GM10266 (cell line): ENCODE measurements at regions not wholly inside any gene's neighbourhood (a gene's known extent, or its start where the extent isn't known, plus 50 kb on each side); places are given as distances from the start of the nearest gene placed in this dataset.
"Not testable (repeated sequence)": the region's sequence is repeated elsewhere in the genome, so short reads cannot be mapped to it uniquely, and the experiment has no call there.

Experiments
- DNase-seq: peaks from one replicate; pipeline ENCODE4 v3.0.0; 2012; ENCODE audit errors: extremely low spot score
- CTCF ChIP-seq: IDR thresholded peaks from 2 replicates; pipeline ENCODE4 v1.5.1; 2012; ENCODE audit warnings: mild to moderate bottlenecking, low read depth; ENCODE audit not compliant: control insufficient read depth, insufficient read depth; ENCODE audit errors: missing control alignments

- DNase-seq: no peak
- no peak for TF ChIP-seq CTCF
These were observed 424.0 kb downstream of the DSC3 start for GRCh38 chr18:30618567-30618966.

GRCh38 chr18:30616414-30616813 lies 426.1 kb downstream of the DSC3 start:
- no peak for TF ChIP-seq CTCF
- no peak for DNase-seq

DNA sequence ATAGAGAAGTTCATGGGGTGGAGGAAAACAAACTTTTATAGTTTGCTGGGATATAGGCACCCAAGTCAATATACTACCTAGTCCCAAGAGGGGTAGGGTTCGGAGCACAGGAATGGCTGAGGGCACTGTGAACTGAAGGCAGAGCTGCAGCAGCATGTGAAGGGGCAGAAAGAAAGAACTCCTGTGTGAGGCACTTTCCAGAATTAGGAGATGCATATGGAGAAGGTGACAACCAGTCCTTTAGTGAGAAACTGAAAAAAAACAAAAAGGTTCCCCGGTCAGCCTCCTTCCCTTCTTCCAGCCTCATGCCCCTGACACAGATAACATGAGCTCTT lies 429.1 kb downstream of the DSC3 start:
- DNase-seq: no peak
- TF ChIP-seq CTCF: no peak

DNA sequence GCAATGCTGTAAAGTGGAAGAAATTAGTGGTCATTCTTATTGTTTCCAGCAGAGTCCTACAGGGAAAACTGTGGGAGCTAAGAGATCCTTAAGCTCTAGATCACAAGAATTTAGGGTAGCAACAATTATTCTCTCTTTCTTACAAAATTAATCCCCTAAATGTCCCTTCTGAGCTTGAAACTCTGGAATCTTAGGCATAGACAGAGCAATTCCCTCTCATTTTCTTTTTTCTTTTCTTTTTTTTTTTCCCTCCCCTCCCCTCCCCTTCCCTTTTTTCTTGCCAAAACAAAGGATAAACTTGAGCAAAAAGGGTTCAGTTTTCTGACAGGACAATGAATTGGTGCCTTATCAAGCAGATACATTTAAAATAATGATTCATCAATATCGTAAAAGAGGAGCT lies 441.0 kb downstream of the DSC3 start:
- no peak for TF ChIP-seq CTCF
- DNase-seq: no peak

DNA sequence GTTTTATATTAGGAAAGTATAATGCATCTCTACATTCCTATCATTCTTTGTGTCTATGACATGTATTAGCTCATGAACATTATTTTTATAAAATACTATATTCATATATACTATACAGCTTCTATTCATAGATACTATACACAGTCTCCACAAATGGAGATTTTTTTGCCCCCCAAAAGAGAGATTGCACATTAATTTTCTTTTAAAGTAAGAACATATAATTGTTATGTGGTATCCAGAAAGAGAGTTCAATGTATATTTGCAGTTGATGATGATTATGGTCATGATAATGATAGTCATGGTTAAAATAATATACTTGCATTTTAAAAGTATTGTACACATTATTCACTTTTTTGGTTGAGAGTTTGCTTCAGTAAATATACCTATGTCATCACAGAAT lies 445.3 kb downstream of the DSC3 start:
- no peak for DNase-seq
- TF ChIP-seq CTCF: no peak

DNA sequence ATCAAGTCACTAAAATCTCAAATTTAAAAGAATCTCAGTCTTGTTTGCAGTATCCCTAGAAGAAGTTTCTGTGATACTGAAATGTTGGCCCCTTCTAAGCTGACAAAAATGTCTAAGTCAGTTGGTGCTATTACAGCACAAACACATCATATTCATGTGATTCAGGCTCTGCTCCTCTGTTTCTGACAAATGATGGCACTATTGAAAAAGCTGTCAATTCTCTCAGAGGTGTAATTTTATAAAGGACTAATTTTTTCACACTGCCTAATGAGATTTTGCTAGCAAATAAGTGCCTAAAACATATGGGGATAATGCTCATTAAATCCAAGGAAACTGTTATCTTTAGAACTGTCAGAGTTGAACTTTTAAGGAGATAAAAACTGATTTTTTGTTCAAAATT lies 445.9 kb downstream of the DSC3 start:
- TF ChIP-seq CTCF: no peak
- DNase-seq: no peak

DNA sequence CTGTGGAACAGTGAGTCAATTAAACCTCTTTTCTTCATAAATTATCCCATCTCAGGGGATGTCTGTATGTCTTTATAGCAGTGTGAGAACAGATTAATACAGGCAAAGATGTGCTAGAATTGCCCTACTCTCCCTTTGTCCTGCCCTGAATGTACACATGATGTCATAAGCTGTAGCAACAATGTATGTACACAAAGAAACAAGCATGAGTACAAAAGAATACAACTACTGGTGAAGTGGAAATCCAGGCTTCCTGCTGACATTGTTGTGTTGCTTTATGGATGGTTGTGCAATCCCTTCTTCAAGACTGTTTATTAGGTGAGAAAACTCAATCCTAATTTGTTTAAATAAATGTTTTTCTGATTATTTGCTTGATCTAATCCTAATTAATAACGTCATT lies 446.6 kb downstream of the DSC3 start:
- no peak for TF ChIP-seq CTCF
- no peak for DNase-seq

GRCh38 chr18:30594911-30595310 lies 447.6 kb downstream of the DSC3 start:
- not testable (repeated sequence) for DNase-seq
